Omental fat pad (tissue), 3 donors: ENCODE measurements at regions not wholly inside any gene's neighbourhood (a gene's known extent, or its start where the extent isn't known, plus 50 kb on each side); places are given as distances from the start of the nearest gene placed in this dataset.

Experiments used
- ATAC-seq: fragments of 150-250 bp; one replicate; pipeline ENCODE4 v1.9.1; 2016; ENCODE audit warnings: mild to moderate bottlenecking, moderate library complexity; ENCODE audit not compliant: low FRiP score
- DNase-seq: peaks from one replicate; pipeline ENCODE4 v3.0.0-alpha.2; 2019; ENCODE audit warnings: low spot score
- TF ChIP-seq, protein P1 (sequence below), 3 donors: fragments of 450-650 bp; IDR thresholded peaks; one replicate each; pipeline ENCODE4 v1.5.1; 2016 to 2017; ENCODE audit warnings: antibody characterized with exemption in 3 of 3, mild to moderate bottlenecking in 3 of 3, moderate library complexity in 2 of 3

DNA sequence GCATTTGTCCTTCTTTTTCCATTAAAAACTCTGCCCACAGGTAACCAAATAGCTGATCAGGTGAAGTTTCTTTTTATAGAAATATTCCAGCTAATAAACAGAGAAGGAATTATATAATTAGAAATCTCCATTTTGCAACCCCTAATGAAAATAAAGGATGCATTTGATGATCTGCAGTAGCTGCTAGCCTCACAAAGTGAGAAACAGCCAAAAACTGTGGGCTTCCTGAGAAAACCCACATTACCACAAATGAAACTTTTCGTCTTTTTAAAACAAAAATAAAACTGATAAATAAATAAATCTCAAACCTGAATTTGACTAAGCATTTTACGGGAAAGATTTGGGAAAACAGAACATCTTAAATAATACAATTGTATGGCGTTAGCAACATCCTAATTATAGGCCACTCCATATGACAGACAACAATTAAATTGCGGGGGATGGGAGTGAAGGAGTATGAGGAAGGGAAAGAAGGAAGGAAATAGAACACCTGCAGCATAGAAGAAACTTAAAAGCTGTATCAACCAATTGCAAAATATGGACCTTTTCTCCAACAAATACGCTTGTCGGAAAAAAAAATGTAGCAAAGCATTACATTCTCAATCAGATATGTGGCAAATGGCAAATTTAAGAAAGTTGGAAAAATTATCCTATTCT, 283.0 kb upstream of the ITGA1 start:
- DNase-seq (no peak), ATAC-seq (no peak)
- TF ChIP-seq, protein P1, sequence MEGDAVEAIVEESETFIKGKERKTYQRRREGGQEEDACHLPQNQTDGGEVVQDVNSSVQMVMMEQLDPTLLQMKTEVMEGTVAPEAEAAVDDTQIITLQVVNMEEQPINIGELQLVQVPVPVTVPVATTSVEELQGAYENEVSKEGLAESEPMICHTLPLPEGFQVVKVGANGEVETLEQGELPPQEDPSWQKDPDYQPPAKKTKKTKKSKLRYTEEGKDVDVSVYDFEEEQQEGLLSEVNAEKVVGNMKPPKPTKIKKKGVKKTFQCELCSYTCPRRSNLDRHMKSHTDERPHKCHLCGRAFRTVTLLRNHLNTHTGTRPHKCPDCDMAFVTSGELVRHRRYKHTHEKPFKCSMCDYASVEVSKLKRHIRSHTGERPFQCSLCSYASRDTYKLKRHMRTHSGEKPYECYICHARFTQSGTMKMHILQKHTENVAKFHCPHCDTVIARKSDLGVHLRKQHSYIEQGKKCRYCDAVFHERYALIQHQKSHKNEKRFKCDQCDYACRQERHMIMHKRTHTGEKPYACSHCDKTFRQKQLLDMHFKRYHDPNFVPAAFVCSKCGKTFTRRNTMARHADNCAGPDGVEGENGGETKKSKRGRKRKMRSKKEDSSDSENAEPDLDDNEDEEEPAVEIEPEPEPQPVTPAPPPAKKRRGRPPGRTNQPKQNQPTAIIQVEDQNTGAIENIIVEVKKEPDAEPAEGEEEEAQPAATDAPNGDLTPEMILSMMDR (IDR thresholded peaks at IDR 0.05) = no peak

DNA sequence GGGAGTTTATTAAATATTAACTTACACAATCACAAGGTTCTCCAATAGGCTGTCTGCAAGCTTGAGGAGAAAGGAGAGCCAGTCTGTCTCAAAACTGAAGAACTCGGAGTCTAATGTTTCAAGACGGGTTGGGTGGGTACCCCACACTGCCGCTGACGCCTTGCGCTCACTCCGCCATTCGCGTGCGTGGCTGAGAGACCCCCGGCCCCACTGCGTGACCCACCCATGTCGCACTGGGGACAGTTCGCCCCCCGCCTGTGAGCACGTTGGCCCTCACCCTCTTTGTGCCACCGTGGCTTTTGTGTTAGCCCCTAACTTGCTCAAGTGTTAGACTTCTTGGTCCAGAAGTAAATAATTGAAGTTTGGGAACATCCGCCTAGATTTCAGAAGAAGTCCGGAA, 270.0 kb upstream of the ITGA1 start:
- DNase-seq (no peak), ATAC-seq (no peak)
- TF ChIP-seq, protein P1 (IDR thresholded peaks at IDR 0.05) = no peak

DNA sequence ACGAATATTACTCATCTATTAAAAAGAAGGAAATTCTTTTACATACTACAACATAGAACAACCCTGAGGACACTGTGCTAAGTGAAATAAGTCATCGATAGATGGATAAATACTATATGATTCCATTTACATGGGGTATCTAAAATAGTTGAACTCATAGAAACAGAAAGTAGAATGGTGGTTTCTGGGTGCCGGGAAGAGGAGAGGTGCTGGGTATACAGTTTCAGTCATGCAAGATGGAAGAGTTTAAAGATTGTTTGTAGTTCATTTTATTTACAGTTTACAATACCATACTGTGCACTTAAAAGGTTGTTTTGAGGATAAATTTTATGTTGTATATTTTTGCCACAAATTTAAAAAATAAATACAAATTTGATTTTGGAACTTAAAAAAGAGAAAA, 267.5 kb upstream of the ITGA1 start:
- no peak for DNase-seq
- TF ChIP-seq, protein P1 (IDR thresholded peaks at IDR 0.05) = no peak
- no peak for ATAC-seq

DNA sequence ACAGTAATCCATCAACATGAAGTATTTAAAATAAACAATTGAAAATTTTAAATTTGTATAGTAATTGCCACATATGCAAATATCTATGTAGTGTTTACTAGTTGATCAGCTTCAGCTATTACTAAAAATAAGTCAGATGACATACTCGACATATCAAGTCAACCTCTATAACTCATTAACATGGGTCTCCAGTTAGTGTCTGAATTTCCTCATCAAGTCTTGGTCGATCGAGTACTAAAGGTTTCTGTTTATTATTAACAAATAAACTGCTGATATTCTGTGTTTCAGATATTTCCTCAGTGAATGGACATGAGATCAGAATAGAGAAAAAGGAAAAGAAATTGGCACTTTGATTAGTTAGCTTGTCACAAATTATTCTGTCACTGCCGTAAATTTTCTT, 266.5 kb upstream of the ITGA1 start:
- ATAC-seq = no peak
- DNase-seq = no peak
- TF ChIP-seq, protein P1 (IDR thresholded peaks at IDR 0.05) = no peak

DNA sequence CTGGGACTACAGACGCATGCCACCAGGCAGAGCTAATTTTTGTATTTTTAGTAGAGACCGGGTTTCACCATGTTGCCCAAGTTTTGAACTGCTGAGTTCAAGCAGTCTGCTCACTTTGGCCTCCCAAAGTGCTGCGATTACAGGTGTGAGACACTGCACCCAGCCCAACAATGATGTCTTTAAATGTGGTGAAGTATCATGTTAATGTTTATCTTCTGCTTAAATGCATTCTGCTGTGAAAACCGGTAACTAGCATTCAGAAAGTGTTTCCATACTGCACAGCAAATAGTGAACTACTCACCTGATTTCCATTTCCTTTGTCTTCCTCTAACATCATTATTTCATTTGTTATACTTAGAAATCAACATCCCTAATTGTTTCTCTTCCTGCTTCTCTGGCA, 264.0 kb upstream of the ITGA1 start:
- ATAC-seq (no peak), DNase-seq (no peak)
- TF ChIP-seq, protein P1 (IDR thresholded peaks at IDR 0.05) = no peak

DNA sequence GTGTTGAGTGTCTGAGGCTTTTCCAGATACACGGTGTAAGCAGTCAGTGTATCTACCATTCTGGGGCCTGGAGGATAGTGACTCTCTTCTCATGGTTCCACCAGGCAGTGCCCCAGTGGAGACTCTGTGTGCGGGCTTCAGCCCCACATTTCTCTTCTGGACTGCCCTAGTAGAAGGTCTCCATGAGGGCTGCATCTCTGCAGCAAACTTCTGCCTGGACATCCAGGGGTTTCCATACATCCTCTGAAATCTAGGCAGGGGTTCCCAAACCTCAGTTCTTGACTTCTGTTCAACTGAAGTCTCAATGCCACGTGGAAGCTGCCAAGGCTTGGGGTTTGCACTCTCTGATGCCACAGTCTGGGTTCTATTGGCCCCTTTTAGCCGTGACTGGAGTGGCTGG, 256.6 kb upstream of the ITGA1 start:
- DNase-seq = no peak
- TF ChIP-seq, protein P1 (IDR thresholded peaks at IDR 0.05) = no peak

DNA sequence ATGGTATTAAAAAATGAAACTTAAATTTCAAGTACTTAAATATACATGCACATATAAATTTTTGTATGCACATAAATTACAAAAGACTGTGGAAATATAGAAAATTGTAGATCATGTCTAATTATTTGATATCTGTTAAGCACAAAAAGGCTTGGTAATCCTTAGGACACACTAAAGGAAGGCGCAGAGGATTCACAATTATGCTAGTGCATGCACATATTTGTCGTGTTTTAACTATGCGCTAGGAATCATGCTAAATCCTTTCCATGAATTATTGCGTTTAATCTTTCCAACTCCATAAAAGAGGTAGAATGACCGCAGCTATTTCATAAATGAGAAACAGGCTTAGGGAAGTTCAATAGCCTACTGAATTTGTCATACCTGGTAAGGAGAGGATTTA, 244.1 kb upstream of the ITGA1 start:
- TF ChIP-seq, protein P1 (IDR thresholded peaks at IDR 0.05) = no peak
- DNase-seq (no peak), ATAC-seq (no peak)

More for the DNA sequence above, 256.6 kb upstream of the ITGA1 start:
- no peak for ATAC-seq
